Testis (tissue), 2 donors: ENCODE measurements at regions not wholly inside any gene's neighbourhood (a gene's known extent, or its start where the extent isn't known, plus 50 kb on each side); places are given as distances from the start of the nearest gene placed in this dataset.

Experiments used
- DNase-seq: peaks from one replicate; pipeline ENCODE4 v3.0.0-alpha.2; 2019
- H3K27ac ChIP-seq, 2 donors: fragments of 200-600 bp; sonication (generic); one replicate each; pipeline ENCODE4 v1.5.1; 2019
- H3K27me3 ChIP-seq: fragments of 200-600 bp; sonication (generic); one replicate; pipeline ENCODE4 v1.5.1; 2019
- H3K36me3 ChIP-seq: fragments of 200-600 bp; sonication (generic); one replicate; pipeline ENCODE4 v1.5.1; 2017; ENCODE audit warnings: low read depth; ENCODE audit errors: missing control alignments
- H3K4me1 ChIP-seq: fragments of 200-600 bp; sonication (generic); one replicate; pipeline ENCODE4 v1.5.1; 2019
- H3K4me3 ChIP-seq, 2 donors: fragments of 200-600 bp; sonication (generic); one replicate each; pipeline ENCODE4 v1.5.1; 2017 to 2019
- H3K9me3 ChIP-seq: fragments of 200-600 bp; sonication (generic); one replicate; pipeline ENCODE4 v1.5.1; 2017
- POLR2A ChIP-seq: fragments of 450-650 bp; IDR thresholded peaks from one replicate; pipeline ENCODE4 v1.6.1; 2017; ENCODE audit warnings: antibody characterized with exemption, mild to moderate bottlenecking, moderate library complexity
- WGBS, 2 donors: methylation state at CpG; one replicate each; pipeline ENCODE4 v1.1.5; 2018; 5-methylcytosine and 5-hydroxymethylcytosine counted together
- intact Hi-C: fragments of 100-400 bp; cut with DNase I; formaldehyde crosslinking; loops from one replicate; pipeline ENCODE4 v1.15.1; 2023; ENCODE audit warnings: low total_unique reads
- TF ChIP-seq, protein P1 (sequence below), 3 experiments: fragments of 450-650 bp in 2 of 3; fragments of 200-600 bp in 1 of 3; sonication (generic) in 1 of 3; IDR thresholded peaks; one replicate each; pipeline ENCODE4 v1.5.1; 2016 to 2019; ENCODE audit warnings: antibody characterized with exemption in 3 of 3, mild to moderate bottlenecking in 2 of 3, moderate library complexity in 1 of 3

DNA sequence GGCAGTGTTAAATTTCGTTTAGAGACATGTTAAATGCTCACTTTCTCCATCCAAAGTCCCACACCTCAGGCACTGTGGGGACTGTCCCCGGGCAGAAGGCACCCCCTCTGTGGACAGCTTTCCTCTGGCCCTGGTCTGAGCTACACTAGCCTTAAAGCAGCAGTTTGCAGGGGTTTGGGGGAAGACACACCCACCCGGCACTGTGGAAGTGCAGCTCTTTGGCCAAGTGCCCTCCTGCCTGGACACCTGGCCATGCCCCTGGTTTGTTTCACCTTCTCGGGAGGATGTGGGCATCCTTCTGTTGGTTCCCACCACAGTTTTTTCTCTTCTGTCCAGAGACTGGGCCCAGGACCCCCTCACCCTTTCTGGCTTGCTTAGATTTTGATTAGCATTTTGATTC is 1254.7 kb downstream of the BRD1 start:
- Histone ChIP-seq H3K27ac (no peak overlapping the region), H3K9me3 (no peaks in the 10 kb centered on the region), H3K4me1 (no peaks in the 10 kb centered on the region), H3K27me3 (no peaks in the 10 kb centered on the region), H3K36me3 (no peaks in the 10 kb centered on the region), H3K4me3 (no peak overlapping the region)
- TF ChIP-seq, protein P1, sequence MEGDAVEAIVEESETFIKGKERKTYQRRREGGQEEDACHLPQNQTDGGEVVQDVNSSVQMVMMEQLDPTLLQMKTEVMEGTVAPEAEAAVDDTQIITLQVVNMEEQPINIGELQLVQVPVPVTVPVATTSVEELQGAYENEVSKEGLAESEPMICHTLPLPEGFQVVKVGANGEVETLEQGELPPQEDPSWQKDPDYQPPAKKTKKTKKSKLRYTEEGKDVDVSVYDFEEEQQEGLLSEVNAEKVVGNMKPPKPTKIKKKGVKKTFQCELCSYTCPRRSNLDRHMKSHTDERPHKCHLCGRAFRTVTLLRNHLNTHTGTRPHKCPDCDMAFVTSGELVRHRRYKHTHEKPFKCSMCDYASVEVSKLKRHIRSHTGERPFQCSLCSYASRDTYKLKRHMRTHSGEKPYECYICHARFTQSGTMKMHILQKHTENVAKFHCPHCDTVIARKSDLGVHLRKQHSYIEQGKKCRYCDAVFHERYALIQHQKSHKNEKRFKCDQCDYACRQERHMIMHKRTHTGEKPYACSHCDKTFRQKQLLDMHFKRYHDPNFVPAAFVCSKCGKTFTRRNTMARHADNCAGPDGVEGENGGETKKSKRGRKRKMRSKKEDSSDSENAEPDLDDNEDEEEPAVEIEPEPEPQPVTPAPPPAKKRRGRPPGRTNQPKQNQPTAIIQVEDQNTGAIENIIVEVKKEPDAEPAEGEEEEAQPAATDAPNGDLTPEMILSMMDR (IDR thresholded peaks at IDR 0.05): no peak
- no peak for TF ChIP-seq POLR2A
- WGBS, 2 donors: 60 to 93% methylated on average over 2 to 4 of the region's 4 CpGs
- no peak for DNase-seq
- intact Hi-C loops: no loop called here

DNA sequence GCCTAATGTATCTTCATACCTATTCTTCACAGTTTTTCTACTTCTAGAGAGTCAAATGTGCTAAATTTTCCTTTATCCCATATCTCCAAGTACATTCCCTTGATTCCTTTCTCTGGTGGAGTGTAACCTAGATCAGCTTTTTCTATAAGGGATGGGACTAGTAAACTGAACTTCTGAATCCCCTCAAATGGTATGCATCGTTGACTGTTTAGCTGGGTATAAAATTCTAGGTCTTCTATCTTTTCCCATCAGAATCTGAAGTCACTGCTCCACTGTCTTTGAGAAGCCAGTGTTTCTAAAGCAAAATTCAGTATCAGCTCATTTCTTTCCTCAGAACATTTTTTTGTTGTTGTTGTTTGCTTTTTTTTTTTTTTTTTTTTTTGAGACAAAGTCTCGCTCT is 1256.8 kb downstream of the BRD1 start:
- intact Hi-C loops: no loop called here
- Histone ChIP-seq H3K27me3 (no peaks in the 10 kb centered on the region), H3K4me3 (no peak overlapping the region), H3K36me3 (no peaks in the 10 kb centered on the region), H3K9me3 (no peaks in the 10 kb centered on the region), H3K27ac (no peak overlapping the region), H3K4me1 (no peaks in the 10 kb centered on the region)
- no peak for TF ChIP-seq POLR2A
- TF ChIP-seq, protein P1 (IDR thresholded peaks at IDR 0.05): no peak
- no peak for DNase-seq
- 98% methylated on average over 2 of the region's 2 CpGs for whole genome bisulfite sequencing, 2 donors

DNA sequence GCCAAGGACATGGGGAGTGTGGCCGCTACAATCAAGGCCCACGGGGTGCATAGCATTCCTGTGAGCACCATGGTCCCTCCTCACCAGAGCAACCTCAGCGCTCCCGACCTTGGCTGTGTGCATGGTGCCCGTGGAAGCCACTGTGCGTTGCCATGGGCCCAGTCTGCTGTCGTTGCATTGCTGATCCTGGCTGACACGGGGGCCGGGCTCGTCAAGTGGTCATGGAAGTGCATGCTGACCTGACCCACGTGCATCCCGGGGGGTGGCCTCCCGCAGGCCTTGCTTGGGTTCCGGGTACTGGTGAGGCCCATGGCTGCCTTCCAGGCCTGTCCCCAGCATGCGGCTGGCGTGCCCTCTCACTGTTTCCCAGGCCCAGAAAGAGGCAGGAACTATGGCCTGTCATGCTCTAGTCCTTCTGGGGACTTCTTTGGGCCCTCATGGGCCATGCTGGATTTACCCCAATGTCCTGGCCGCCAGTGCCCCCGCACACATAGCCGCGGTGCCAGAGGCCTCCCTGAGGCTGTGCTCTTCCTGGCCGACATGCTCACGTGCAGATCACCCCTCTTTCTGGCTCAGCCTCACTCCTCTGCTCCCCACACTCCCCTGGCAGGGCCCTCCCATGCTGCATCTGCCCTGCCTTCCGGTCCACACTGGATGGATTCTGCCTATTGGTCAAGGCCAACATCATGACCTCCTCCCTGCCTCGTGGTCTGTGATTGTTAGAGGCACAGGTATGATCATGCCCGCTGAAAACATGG is 1258.0 kb downstream of the BRD1 start:
- intact Hi-C loops: no loop called here

DNA sequence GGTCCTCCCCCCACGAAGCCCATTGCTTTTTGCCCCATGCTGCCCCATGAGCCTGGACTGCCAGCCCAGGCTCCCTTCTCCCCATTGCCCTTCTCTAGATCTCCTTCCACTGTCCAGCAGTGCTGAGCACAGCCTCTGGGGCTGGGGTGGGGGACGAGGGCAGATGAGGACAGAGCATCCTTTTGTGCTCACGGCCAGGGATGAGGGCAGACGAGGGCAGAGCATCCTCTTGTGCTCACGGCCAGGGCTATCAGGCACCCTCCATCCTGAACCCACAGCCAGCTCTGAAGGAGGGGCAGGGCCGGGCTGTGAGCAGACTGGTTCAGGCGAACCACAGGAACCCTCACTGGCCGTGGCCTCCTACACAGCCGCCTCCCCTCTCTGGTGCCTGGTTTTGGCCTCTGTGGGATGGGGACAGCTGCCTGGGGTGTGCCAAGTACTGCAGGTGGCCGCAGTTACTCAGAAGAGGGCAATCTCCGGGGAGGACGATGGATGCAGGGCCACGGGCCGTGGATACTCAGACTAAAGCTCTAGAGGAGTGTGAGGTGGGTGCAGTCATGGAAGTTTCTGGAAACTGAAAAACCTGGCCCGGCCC is 1258.8 kb downstream of the BRD1 start:
- no peaks in the 10 kb centered on the region for H3K9me3 ChIP-seq
- DNase-seq: no peak
- TF ChIP-seq, protein P1 (IDR thresholded peaks at IDR 0.05): no peak
- TF ChIP-seq POLR2A: no peak
- no peak overlapping the region for H3K4me3 ChIP-seq
- H3K27ac ChIP-seq: no peak overlapping the region
- H3K36me3 ChIP-seq: no peaks in the 10 kb centered on the region
- no peaks in the 10 kb centered on the region for H3K4me1 ChIP-seq
- no peaks in the 10 kb centered on the region for H3K27me3 ChIP-seq
- WGBS, 2 donors: 91 to 93% methylated on average over 9 to 15 of the region's 15 CpGs
- intact Hi-C loops: no loop called here

More for the DNA sequence above, 1258.0 kb downstream of the BRD1 start:
- Histone ChIP-seq H3K4me1 (no peaks in the 10 kb centered on the region), H3K4me3 (no peak overlapping the region), H3K9me3 (no peaks in the 10 kb centered on the region), H3K27me3 (no peaks in the 10 kb centered on the region), H3K27ac (no peak overlapping the region), H3K36me3 (no peaks in the 10 kb centered on the region)
- TF ChIP-seq, protein P1 (IDR thresholded peaks at IDR 0.05): no peak
- TF ChIP-seq POLR2A: no peak
- 94 to 95% methylated on average over 18 to 25 of the region's 25 CpGs for WGBS, 2 donors
- DNase-seq: no peak
